ENCODE measurements at regions not wholly inside any gene's neighbourhood (a gene's known extent, or its start where the extent isn't known, plus 50 kb on each side); places are given as distances from the start of the nearest gene placed in this dataset.

DNA sequence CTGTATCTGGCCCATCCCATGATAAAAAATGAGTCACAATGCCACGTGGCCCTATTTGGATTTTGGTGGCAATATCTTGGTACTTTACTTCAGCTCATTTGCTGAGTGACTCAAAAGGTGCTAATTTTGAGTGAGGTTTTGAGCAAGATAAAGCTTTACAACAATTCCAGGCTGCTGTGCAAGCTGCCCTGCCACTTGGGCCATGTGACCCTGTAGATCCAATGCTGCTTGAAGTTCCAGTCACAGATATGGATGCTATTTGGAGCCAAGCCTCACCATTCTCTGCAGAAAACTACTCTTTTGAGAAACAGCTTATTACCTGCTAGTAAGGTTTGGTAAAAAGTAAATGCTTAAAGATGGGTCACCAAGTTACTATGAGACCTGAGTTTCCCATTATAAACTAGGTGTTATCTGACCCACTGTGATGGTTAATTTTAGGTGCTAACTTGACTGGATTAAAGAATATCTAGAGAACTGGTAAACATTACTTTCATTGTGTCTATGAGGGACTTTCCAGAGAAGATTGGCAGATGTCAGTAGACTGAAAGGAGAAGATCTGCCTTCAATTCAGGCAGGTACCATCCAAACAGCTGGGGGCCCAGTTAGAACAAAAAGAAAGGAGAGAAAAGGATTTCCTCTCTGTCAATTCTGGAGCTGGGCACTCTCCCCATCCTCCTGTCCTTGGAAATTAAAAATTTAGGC is 1083.9 kb downstream of the DIPK2A start:
- H3K36me3 ChIP-seq (ENCODE audit: insufficient read depth, insufficient read length, low read length) = no peaks in the 10 kb centered on the region

DNA sequence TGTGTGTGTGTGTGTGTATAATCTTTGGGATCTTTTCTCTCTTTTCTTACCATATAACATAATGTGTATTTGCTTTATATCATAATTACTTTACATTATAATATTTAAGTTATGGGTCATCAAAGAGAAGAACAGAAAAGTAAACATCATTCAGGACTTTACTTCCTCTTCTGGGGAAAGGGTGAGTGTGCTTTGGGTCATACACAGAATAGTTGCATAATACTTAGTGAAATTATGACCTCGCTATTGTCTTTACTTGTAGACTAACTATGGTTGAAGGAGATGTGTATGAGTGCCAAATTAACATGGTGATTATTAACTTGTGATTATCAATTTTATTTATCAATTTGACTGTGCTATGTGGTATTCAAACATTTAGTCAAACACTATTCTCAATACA is 1086.9 kb downstream of the DIPK2A start:
- Histone ChIP-seq H3K27me3 (ENCODE audit: insufficient read depth, insufficient read length) (no peaks in the 10 kb centered on the region), H3K36me3 (ENCODE audit: insufficient read depth, insufficient read length, low read length) (no peaks in the 10 kb centered on the region), H3K4me3 (ENCODE audit: insufficient read length, low read depth) (no peak overlapping the region), H3K9ac (ENCODE audit: insufficient read length, low read depth) (no peak overlapping the region), H3K9me3 (ENCODE audit: insufficient read depth, low read length) (peaks cover 18% of the 10 kb centered on the region), H3K4me1 (ENCODE audit: insufficient read depth, insufficient read length) (no peaks in the 10 kb centered on the region)
- TF ChIP-seq YY1 (IDR thresholded peaks at IDR 0.05; ENCODE audit: insufficient read depth, insufficient read length) (no peak), SUZ12 (IDR thresholded peaks at IDR 0.05; ENCODE audit: extremely low read depth, insufficient read depth, insufficient read length) (no peak), ZNF274 (IDR thresholded peaks at IDR 0.05; ENCODE audit: low read depth, low read length) (no peak)
- no peak for DNase-seq (ENCODE audit: low read depth, low spot score)

More for the DNA sequence above, 1083.9 kb downstream of the DIPK2A start:
- TF ChIP-seq YY1 (IDR thresholded peaks at IDR 0.05; ENCODE audit: insufficient read depth, insufficient read length) (no peak), ZNF274 (IDR thresholded peaks at IDR 0.05; ENCODE audit: low read depth, low read length) (no peak), SUZ12 (IDR thresholded peaks at IDR 0.05; ENCODE audit: extremely low read depth, insufficient read depth, insufficient read length) (no peak)
- Histone ChIP-seq H3K4me1 (ENCODE audit: insufficient read depth, insufficient read length) (no peaks in the 10 kb centered on the region), H3K9me3 (ENCODE audit: insufficient read depth, low read length) (0 out of 2 replicates have a peak, but pooled peaks cover 5% of the 10 kb centered on the region), H3K4me3 (ENCODE audit: insufficient read length, low read depth) (no peak overlapping the region), H3K9ac (ENCODE audit: insufficient read length, low read depth) (no peak overlapping the region), H3K27me3 (ENCODE audit: insufficient read depth, insufficient read length) (no peaks in the 10 kb centered on the region)
- no peak for DNase-seq (ENCODE audit: low read depth, low spot score)

DNA sequence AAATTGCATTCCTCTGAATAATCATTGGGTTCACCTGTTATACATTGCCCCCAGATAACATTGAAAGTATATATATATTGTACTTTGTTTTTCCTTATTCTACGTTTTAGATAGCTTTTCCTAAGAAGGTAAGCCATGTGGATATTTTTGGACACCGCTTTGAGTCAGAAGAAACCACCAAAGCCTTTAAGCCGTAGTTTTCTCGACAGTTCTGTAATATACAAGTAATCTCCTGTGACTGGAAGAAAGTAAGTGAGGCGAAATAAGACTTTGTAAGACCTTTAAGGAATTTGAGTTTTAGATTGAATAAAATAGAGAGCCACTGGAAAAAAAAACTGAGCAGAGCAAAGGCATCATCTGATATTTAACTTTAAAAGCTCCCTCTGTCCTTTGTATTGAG is 1092.0 kb downstream of the DIPK2A start:
- Histone ChIP-seq H3K36me3 (ENCODE audit: insufficient read depth, insufficient read length, low read length) (no peaks in the 10 kb centered on the region), H3K9me3 (ENCODE audit: insufficient read depth, low read length) (peaks cover 18% of the 10 kb centered on the region), H3K27me3 (ENCODE audit: insufficient read depth, insufficient read length) (no peaks in the 10 kb centered on the region), H3K4me3 (ENCODE audit: insufficient read length, low read depth) (no peak overlapping the region), H3K9ac (ENCODE audit: insufficient read length, low read depth) (no peak overlapping the region), H3K4me1 (ENCODE audit: insufficient read depth, insufficient read length) (no peaks in the 10 kb centered on the region)
- DNase-seq (ENCODE audit: low read depth, low spot score) = no peak
- no peak for TF ChIP-seq SUZ12 (IDR thresholded peaks at IDR 0.05; ENCODE audit: extremely low read depth, insufficient read depth, insufficient read length)
- TF ChIP-seq YY1 (IDR thresholded peaks at IDR 0.05; ENCODE audit: insufficient read depth, insufficient read length) = no peak
- no peak for TF ChIP-seq ZNF274 (IDR thresholded peaks at IDR 0.05; ENCODE audit: low read depth, low read length)

DNA sequence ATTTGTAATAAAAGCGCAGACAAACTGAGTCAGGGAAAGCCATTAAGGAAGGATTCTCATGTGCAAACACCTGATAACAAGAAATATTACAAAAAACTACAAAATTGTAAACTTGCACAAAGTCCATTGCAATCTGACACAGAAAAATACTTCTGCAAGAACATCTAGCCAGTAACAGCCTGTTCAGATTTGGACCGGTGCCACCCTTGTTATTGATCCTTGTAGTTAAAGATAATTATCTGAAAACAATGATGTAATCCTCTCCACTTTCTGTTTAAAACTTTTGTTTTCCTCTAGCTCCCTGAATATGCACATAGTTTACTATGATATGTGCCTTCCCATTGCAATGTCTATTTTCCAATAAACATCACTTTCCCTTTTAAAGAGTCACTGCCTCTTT is 1090.2 kb downstream of the PLOD2 start:
- Histone ChIP-seq H3K9ac (ENCODE audit: insufficient read length, low read depth) (no peak overlapping the region), H3K27me3 (ENCODE audit: insufficient read depth, insufficient read length) (no peaks in the 10 kb centered on the region), H3K9me3 (ENCODE audit: insufficient read depth, low read length) (peaks cover 10% of the 10 kb centered on the region; the same call in 1 of the 2 replicates), H3K4me1 (ENCODE audit: insufficient read depth, insufficient read length) (no peaks in the 10 kb centered on the region), H3K36me3 (ENCODE audit: insufficient read depth, insufficient read length, low read length) (no peaks in the 10 kb centered on the region), H3K4me3 (ENCODE audit: insufficient read length, low read depth) (no peak overlapping the region)
- TF ChIP-seq SUZ12 (IDR thresholded peaks at IDR 0.05; ENCODE audit: extremely low read depth, insufficient read depth, insufficient read length) (no peak), YY1 (IDR thresholded peaks at IDR 0.05; ENCODE audit: insufficient read depth, insufficient read length) (no peak), ZNF274 (IDR thresholded peaks at IDR 0.05; ENCODE audit: low read depth, low read length) (no peak)
- no peak for DNase-seq (ENCODE audit: low read depth, low spot score)

DNA sequence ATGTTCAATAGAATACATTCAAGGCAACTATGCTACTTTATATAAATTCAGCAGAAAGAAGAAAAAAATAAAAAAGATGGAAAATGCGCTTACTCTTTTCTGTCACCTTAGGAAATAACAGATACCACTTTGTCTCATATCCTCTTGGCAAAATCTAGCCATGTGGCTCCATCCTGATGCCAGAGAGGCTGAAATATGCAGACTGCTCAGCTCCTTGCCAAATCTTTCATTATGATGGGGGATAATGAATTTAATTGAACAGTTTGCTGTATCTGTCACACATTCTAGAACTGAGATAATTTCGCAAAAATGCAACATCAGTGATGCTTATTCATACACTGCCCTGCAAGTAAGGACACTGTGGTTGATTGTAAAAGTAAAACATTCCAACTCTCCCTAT is 1081.5 kb downstream of the PLOD2 start:
- no peak overlapping the region for H3K4me3 ChIP-seq (ENCODE audit: insufficient read length, low read depth)
- no peaks in the 10 kb centered on the region for H3K36me3 ChIP-seq (ENCODE audit: insufficient read depth, insufficient read length, low read length)
- DNase-seq (ENCODE audit: low read depth, low spot score) = no peak
- H3K9me3 ChIP-seq (ENCODE audit: insufficient read depth, low read length) = no peaks in the 10 kb centered on the region
- H3K9ac ChIP-seq (ENCODE audit: insufficient read length, low read depth) = no peak overlapping the region
- TF ChIP-seq SUZ12 (IDR thresholded peaks at IDR 0.05; ENCODE audit: extremely low read depth, insufficient read depth, insufficient read length) (no peak), YY1 (IDR thresholded peaks at IDR 0.05; ENCODE audit: insufficient read depth, insufficient read length) (no peak), ZNF274 (IDR thresholded peaks at IDR 0.05; ENCODE audit: low read depth, low read length) (no peak)
- H3K4me1 ChIP-seq (ENCODE audit: insufficient read depth, insufficient read length) = no peaks in the 10 kb centered on the region
- H3K27me3 ChIP-seq (ENCODE audit: insufficient read depth, insufficient read length) = no peaks in the 10 kb centered on the region

DNA sequence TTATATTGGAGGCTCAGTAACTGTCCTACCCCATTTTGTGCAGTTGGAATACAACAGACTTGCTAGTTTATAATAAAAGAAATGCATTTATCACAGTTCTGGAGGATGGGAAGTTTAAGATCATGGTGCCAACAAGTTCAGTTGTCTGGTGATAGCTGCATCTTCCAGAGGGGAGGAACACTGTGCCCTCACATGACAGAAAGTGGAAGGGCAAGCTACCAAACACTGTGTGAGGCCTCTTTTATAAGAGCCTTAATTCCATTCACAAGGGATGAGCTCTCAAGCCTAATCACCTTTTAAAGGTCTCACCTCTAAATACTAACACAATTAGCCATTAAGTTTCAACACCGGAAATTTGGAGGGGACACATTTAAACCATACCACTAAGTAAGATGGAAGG is 1073.9 kb downstream of the PLOD2 start:
- Histone ChIP-seq H3K4me3 (ENCODE audit: insufficient read length, low read depth) (no peak overlapping the region), H3K9me3 (ENCODE audit: insufficient read depth, low read length) (no peaks in the 10 kb centered on the region), H3K36me3 (ENCODE audit: insufficient read depth, insufficient read length, low read length) (no peaks in the 10 kb centered on the region), H3K9ac (ENCODE audit: insufficient read length, low read depth) (no peak overlapping the region), H3K27me3 (ENCODE audit: insufficient read depth, insufficient read length) (no peaks in the 10 kb centered on the region), H3K4me1 (ENCODE audit: insufficient read depth, insufficient read length) (no peaks in the 10 kb centered on the region)
- TF ChIP-seq SUZ12 (IDR thresholded peaks at IDR 0.05; ENCODE audit: extremely low read depth, insufficient read depth, insufficient read length) (no peak), ZNF274 (IDR thresholded peaks at IDR 0.05; ENCODE audit: low read depth, low read length) (no peak), YY1 (IDR thresholded peaks at IDR 0.05; ENCODE audit: insufficient read depth, insufficient read length) (no peak)
- DNase-seq (ENCODE audit: low read depth, low spot score) = no peak

DNA sequence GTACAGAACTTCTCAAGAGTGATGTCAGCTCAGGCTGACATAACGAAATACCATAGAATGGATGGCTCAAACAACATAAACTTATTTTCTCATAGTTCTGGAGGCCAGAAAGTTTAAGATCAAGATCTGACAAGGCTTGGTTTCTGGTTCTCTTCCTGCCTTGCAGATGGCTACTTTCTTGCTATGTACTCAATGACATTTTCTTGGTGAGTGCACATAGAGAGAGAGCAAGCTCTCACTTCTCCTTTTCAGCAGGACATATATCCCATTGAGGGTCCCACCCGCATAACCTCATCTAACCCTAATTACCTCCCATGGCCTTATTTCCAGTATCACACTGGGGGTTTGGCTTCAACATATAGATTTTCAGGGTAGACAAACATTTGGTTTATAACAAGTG is 1072.1 kb downstream of the PLOD2 start:
- DNase-seq (ENCODE audit: low read depth, low spot score) = no peak
- Histone ChIP-seq H3K9ac (ENCODE audit: insufficient read length, low read depth) (no peak overlapping the region), H3K9me3 (ENCODE audit: insufficient read depth, low read length) (no peaks in the 10 kb centered on the region), H3K27me3 (ENCODE audit: insufficient read depth, insufficient read length) (no peaks in the 10 kb centered on the region), H3K4me1 (ENCODE audit: insufficient read depth, insufficient read length) (no peaks in the 10 kb centered on the region), H3K36me3 (ENCODE audit: insufficient read depth, insufficient read length, low read length) (no peaks in the 10 kb centered on the region), H3K4me3 (ENCODE audit: insufficient read length, low read depth) (no peak overlapping the region)
- TF ChIP-seq ZNF274 (IDR thresholded peaks at IDR 0.05; ENCODE audit: low read depth, low read length) (no peak), YY1 (IDR thresholded peaks at IDR 0.05; ENCODE audit: insufficient read depth, insufficient read length) (no peak), SUZ12 (IDR thresholded peaks at IDR 0.05; ENCODE audit: extremely low read depth, insufficient read depth, insufficient read length) (no peak)

All from NT2/D1 (cell line).